Endothelial cell of umbilical vein (primary cell): ENCODE measurements at regions not wholly inside any gene's neighbourhood (a gene's known extent, or its start where the extent isn't known, plus 50 kb on each side); places are given as distances from the start of the nearest gene placed in this dataset.

Experiments
- BruUV-seq: library from RNA; stranded (reverse); fragments of 400-500 nt; replicated peaks from 2 replicates; lab custom pipeline; 2021; lab: Mats Ljungman, UMichigan
- CTCF ChIA-PET: fragments of 300-600, 350-600 bp; sonication (Branson Sonifier 250); formaldehyde crosslinking; loops from one replicate; lab custom pipeline; 2021; ENCODE audit warnings: antibody characterized with exemption, inconsistent platforms; lab: Charles Lee
- POLR2A ChIA-PET: fragments of 300-600, 350-600 bp; sonication (Branson Sonifier 250); formaldehyde crosslinking; loops from one replicate; lab custom pipeline; 2021; ENCODE audit warnings: antibody characterized with exemption, inconsistent platforms; lab: Charles Lee
- DNase-seq: peaks from one replicate; pipeline ENCODE4 v3.0.0-alpha.2; 2011; ENCODE audit warnings: low read depth, low spot score
- FAIRE-seq: peaks from 2 replicates; lab custom pipeline; 2011; peaks lifted over from hg19 to GRCh38; lab: Jason Lieb, UNC
- H2AFZ ChIP-seq: 2 replicates; pipeline ENCODE4 v1.6.0; 2012; ENCODE audit warnings: low read depth, low read length, control low read depth, inconsistent platforms
- H3K27ac ChIP-seq: 2 replicates; pipeline ENCODE4 v1.5.1; 2011; ENCODE audit warnings: low read depth, mild to moderate bottlenecking, control low read depth, low read length, moderate library complexity; ENCODE audit not compliant: insufficient read depth
- H3K27me3 ChIP-seq, 2 experiments: 2 replicates each; pipeline versions ENCODE4 v1.6.0 to v1.6.1; 2011; ENCODE audit warnings: low read length in 2 of 2, mixed read lengths in 1 of 2; ENCODE audit not compliant: control insufficient read depth in 2 of 2, insufficient read depth in 2 of 2
- H3K36me3 ChIP-seq, 2 experiments: 2 replicates in 1 of 2; 3 replicates in 1 of 2; pipeline ENCODE4 v1.5.1; 2011; ENCODE audit warnings: low read length in 2 of 2, mild to moderate bottlenecking in 1 of 2, moderate library complexity in 1 of 2; ENCODE audit not compliant: control insufficient read depth in 2 of 2, insufficient read depth in 2 of 2; ENCODE audit errors: extremely low read depth in 1 of 2
- H3K4me1 ChIP-seq: 3 replicates; pipeline ENCODE4 v1.5.1; 2011; ENCODE audit warnings: mild to moderate bottlenecking, low read length; ENCODE audit not compliant: control insufficient read depth, insufficient read depth; ENCODE audit errors: extremely low read depth
- H3K4me2 ChIP-seq: 2 replicates; pipeline ENCODE4 v1.6.1; 2011; ENCODE audit warnings: low read length, control low read depth, mixed read lengths; ENCODE audit not compliant: insufficient read depth
- H3K4me3 ChIP-seq, 3 experiments: fragments of 200-600 bp in 1 of 3; sonication (generic), shearing (Covaris generic) in 1 of 3; replicated peaks in 1 of 3; 2 replicates each; pipeline ENCODE4 v1.5.1; 2011 to 2016; ENCODE audit warnings: control low read depth in 3 of 3, low read length in 3 of 3, mild to moderate bottlenecking in 2 of 3, inconsistent platforms in 1 of 3, low read depth in 1 of 3, moderate library complexity in 1 of 3; ENCODE audit not compliant: insufficient read depth in 1 of 3
- H3K79me2 ChIP-seq: 2 replicates; pipeline ENCODE4 v1.6.0; 2012; ENCODE audit warnings: low read length, inconsistent platforms; ENCODE audit not compliant: control insufficient read depth, insufficient read depth
- H3K9ac ChIP-seq: replicated peaks from 2 replicates; pipeline ENCODE3; 2011; ENCODE audit warnings: low read length, control low read depth; ENCODE audit not compliant: insufficient read depth; ENCODE audit errors: extremely low read depth
- H3K9me1 ChIP-seq: replicated peaks from 3 replicates; pipeline ENCODE4 v1.6.0; 2011; ENCODE audit warnings: mild to moderate bottlenecking, low read length; ENCODE audit not compliant: control insufficient read depth, insufficient read depth; ENCODE audit errors: extremely low read depth
- H3K9me3 ChIP-seq: replicated peaks from 2 replicates; pipeline ENCODE4 v1.5.1; 2012; ENCODE audit warnings: low read length, inconsistent platforms; ENCODE audit not compliant: control insufficient read depth, insufficient read depth
- H4K20me1 ChIP-seq: replicated peaks from 2 replicates; pipeline ENCODE3; 2011; ENCODE audit warnings: mild to moderate bottlenecking, low read length; ENCODE audit not compliant: control insufficient read depth, insufficient read depth; ENCODE audit errors: extremely low read depth
- EZH2 ChIP-seq: IDR thresholded peaks from 2 replicates; pipeline ENCODE4 v1.6.1; 2012; ENCODE audit warnings: borderline replicate concordance, low read depth, mild to moderate bottlenecking, moderate library complexity, low read length, inconsistent platforms; ENCODE audit not compliant: severe bottlenecking
- FOS ChIP-seq: IDR thresholded peaks from 2 replicates; pipeline ENCODE4 v1.6.1; 2011; ENCODE audit warnings: mild to moderate bottlenecking, low read length, moderate library complexity, borderline replicate concordance; ENCODE audit not compliant: insufficient read depth
- GATA2 ChIP-seq: IDR thresholded peaks from 2 replicates; pipeline ENCODE4 v1.7.0; 2011; ENCODE audit warnings: low read depth, mild to moderate bottlenecking, moderate library complexity, mixed read lengths, low read length; ENCODE audit not compliant: insufficient read length, insufficient read depth
- JUN ChIP-seq: IDR thresholded peaks from 2 replicates; pipeline ENCODE4 v1.6.1; 2011; ENCODE audit warnings: borderline replicate concordance, low read depth; ENCODE audit not compliant: insufficient read length, insufficient read depth
- MYC ChIP-seq: IDR thresholded peaks from one replicate; pipeline ENCODE4 v1.6.1; 2011; ENCODE audit warnings: mild to moderate bottlenecking, low read depth, low read length
- POLR2A ChIP-seq: IDR thresholded peaks from 2 replicates; pipeline ENCODE4 v1.6.1; 2012; ENCODE audit warnings: low read depth, mild to moderate bottlenecking, control low read depth, low read length
- POLR2AphosphoS5 ChIP-seq: IDR thresholded peaks from 2 replicates; pipeline ENCODE4 v1.6.1; 2012; ENCODE audit warnings: low read depth, mild to moderate bottlenecking, control low read depth, low read length, moderate library complexity; ENCODE audit not compliant: insufficient read depth
- dilution Hi-C: fragments of 300-500 bp; cut with MboI; formaldehyde crosslinking; loops from one replicate; pipeline ENCODE4 v1.15.0; 2019; ENCODE audit warnings: low sequenced_read_pairs; ENCODE audit not compliant: extremely low pct_ligation_motif_present
- intact Hi-C: fragments of 100-400 bp; cut with micrococcal nuclease; formaldehyde crosslinking; loops from one replicate; pipeline ENCODE4 v1.10.0; 2022
- TF ChIP-seq, protein P1 (sequence below), 2 donors: IDR thresholded peaks; 1 replicate in 1 of 2; 2 replicates in 1 of 2; pipeline ENCODE4 v1.5.1; 2011; ENCODE audit warnings: low read length in 2 of 2, mild to moderate bottlenecking in 2 of 2, moderate library complexity in 2 of 2, control low read depth in 1 of 2, inconsistent platforms in 1 of 2, low read depth in 1 of 2; ENCODE audit not compliant: insufficient read depth in 1 of 2; ENCODE audit errors: extremely low read depth in 1 of 2
- TF ChIP-seq, protein P2 (sequence below): IDR thresholded peaks from 2 replicates; pipeline ENCODE4 v1.6.1; 2011; ENCODE audit not compliant: insufficient read depth, insufficient read length

DNA sequence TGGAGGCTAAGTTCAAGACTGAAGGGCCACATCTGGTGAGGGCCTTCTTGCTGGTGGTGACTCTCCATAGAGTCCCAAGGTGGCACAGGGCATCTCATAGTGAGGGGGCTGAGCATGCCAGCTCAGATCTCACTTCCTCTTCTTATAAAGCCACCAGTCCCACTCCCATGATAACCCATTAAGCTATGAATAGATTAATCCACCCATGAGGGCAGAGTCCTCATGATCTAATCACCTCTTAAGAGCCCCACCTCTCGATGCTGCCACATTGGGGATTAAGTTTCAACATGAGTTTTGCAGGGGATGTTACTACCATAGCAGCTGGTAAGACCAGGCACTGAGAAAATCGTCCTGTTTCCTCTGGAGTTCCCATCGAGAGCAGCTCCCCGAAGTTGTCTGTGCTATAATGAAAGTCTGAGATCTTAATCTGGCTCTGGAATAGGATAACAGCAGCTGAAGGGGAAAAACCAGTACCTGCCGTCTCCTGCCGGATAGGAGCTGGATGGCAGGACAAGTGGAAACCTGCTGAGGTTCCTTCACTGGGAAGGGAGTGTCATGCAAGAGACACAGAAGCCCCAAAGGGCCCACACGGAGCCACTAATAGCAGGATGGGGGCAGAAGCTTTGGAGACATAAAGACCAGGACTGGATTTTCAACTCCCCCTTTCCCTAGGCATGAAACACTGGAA, 79.5 kb upstream of the EPHB3 start:
- DNase-seq: no peak
- Histone ChIP-seq H3K9me1 (no peaks in the 10 kb centered on the region), H3K4me2 (no peak overlapping the region), H3K4me3 (no peak overlapping the region), H3K79me2 (no peaks in the 10 kb centered on the region), H3K4me1 (no peaks in the 10 kb centered on the region), H3K36me3 (no peaks in the 10 kb centered on the region), H3K27ac (no peak overlapping the region), H3K27me3 (peaks cover 6 to 16% of the 10 kb centered on the region in 2 experiments), H4K20me1 (no peaks in the 10 kb centered on the region), H3K9me3 (no peaks in the 10 kb centered on the region), H3K9ac (no peak overlapping the region), H2AFZ (no peak overlapping the region)
- POLR2A ChIA-PET: no interaction called here
- no peak for FAIRE-seq
- CTCF ChIA-PET: interaction anchor here (1.8 to 2.3 kb wide), 2 partner anchors 13 to 32 kb away, joined by 7 to 15 read pairs; no protein-coding TSS in a partner anchor
- intact Hi-C loops (no loop called here), dilution Hi-C loops (no loop called here)
- TF ChIP-seq, protein P1, sequence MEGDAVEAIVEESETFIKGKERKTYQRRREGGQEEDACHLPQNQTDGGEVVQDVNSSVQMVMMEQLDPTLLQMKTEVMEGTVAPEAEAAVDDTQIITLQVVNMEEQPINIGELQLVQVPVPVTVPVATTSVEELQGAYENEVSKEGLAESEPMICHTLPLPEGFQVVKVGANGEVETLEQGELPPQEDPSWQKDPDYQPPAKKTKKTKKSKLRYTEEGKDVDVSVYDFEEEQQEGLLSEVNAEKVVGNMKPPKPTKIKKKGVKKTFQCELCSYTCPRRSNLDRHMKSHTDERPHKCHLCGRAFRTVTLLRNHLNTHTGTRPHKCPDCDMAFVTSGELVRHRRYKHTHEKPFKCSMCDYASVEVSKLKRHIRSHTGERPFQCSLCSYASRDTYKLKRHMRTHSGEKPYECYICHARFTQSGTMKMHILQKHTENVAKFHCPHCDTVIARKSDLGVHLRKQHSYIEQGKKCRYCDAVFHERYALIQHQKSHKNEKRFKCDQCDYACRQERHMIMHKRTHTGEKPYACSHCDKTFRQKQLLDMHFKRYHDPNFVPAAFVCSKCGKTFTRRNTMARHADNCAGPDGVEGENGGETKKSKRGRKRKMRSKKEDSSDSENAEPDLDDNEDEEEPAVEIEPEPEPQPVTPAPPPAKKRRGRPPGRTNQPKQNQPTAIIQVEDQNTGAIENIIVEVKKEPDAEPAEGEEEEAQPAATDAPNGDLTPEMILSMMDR (IDR thresholded peaks at IDR 0.05; ENCODE audit: extremely low read depth in 1 of 2, insufficient read depth in 1 of 2, low read depth in 1 of 2, low read length in 2 of 2): no peak
- no peak for TF ChIP-seq MYC
- TF ChIP-seq POLR2A: no peak
- no peak for TF ChIP-seq JUN
- TF ChIP-seq, protein P2, sequence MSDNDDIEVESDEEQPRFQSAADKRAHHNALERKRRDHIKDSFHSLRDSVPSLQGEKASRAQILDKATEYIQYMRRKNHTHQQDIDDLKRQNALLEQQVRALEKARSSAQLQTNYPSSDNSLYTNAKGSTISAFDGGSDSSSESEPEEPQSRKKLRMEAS: no peak
- no peak for TF ChIP-seq EZH2
- no peak for TF ChIP-seq FOS
- no peak for TF ChIP-seq GATA2
- no peak for TF ChIP-seq POLR2AphosphoS5
- BruUV-seq: no TSS peak
